ENCODE measurements at regions not wholly inside any gene's neighbourhood (a gene's known extent, or its start where the extent isn't known, plus 50 kb on each side); places are given as distances from the start of the nearest gene placed in this dataset.
A peak's percentile ranks its signal among the peaks of the same experiment; 100 is the strongest.

GRCh38 chr12:115755725-115756085 is 521.8 kb downstream of the MED13L start:
- TF ChIP-seq SUZ12 (IDR thresholded peaks at IDR 0.05; ENCODE audit: extremely low read depth, insufficient read depth, insufficient read length): no peak
- no peak for TF ChIP-seq YY1 (IDR thresholded peaks at IDR 0.05; ENCODE audit: insufficient read depth, insufficient read length)
- TF ChIP-seq ZNF274 (IDR thresholded peaks at IDR 0.05; ENCODE audit: low read depth, low read length): no peak
- H3K36me3 ChIP-seq (ENCODE audit: insufficient read depth, insufficient read length, low read length): no peaks in the 10 kb centered on the region
- no peak overlapping the region for H3K4me3 ChIP-seq (ENCODE audit: insufficient read length, low read depth)
- peaks cover 3% of the 10 kb centered on the region for H3K4me1 ChIP-seq (ENCODE audit: insufficient read depth, insufficient read length)
- no peaks in the 10 kb centered on the region for H3K27me3 ChIP-seq (ENCODE audit: insufficient read depth, insufficient read length)
- no peaks in the 10 kb centered on the region for H3K9me3 ChIP-seq (ENCODE audit: insufficient read depth, low read length)
- no peak overlapping the region for H3K9ac ChIP-seq (ENCODE audit: insufficient read length, low read depth)
- DNase-seq (ENCODE audit: low read depth, low spot score): no peak

- Histone ChIP-seq H3K9ac (ENCODE audit: insufficient read length, low read depth) (no peak overlapping the region), H3K36me3 (ENCODE audit: insufficient read depth, insufficient read length, low read length) (no peaks in the 10 kb centered on the region), H3K4me3 (ENCODE audit: insufficient read length, low read depth) (no peak overlapping the region), H3K27me3 (ENCODE audit: insufficient read depth, insufficient read length) (no peaks in the 10 kb centered on the region), H3K9me3 (ENCODE audit: insufficient read depth, low read length) (no peaks in the 10 kb centered on the region), H3K4me1 (ENCODE audit: insufficient read depth, insufficient read length) (peaks cover 3% of the 10 kb centered on the region)
- TF ChIP-seq ZNF274 (IDR thresholded peaks at IDR 0.05; ENCODE audit: low read depth, low read length) (no peak), YY1 (IDR thresholded peaks at IDR 0.05; ENCODE audit: insufficient read depth, insufficient read length) (no peak), SUZ12 (IDR thresholded peaks at IDR 0.05; ENCODE audit: extremely low read depth, insufficient read depth, insufficient read length) (no peak)
- DNase-seq (ENCODE audit: low read depth, low spot score): no peak
These were observed 522.3 kb downstream of the MED13L start for GRCh38 chr12:115755061-115755724.

GRCh38 chr12:115752913-115753726 is 524.4 kb downstream of the MED13L start:
- DNase-seq (ENCODE audit: low read depth, low spot score): peak; percentile 44
- Histone ChIP-seq H3K4me1 (ENCODE audit: insufficient read depth, insufficient read length) (no peaks in the 10 kb centered on the region), H3K27me3 (ENCODE audit: insufficient read depth, insufficient read length) (no peaks in the 10 kb centered on the region), H3K4me3 (ENCODE audit: insufficient read length, low read depth) (no peak overlapping the region), H3K9ac (ENCODE audit: insufficient read length, low read depth) (no peak overlapping the region), H3K9me3 (ENCODE audit: insufficient read depth, low read length) (no peaks in the 10 kb centered on the region), H3K36me3 (ENCODE audit: insufficient read depth, insufficient read length, low read length) (no peaks in the 10 kb centered on the region)
- TF ChIP-seq SUZ12 (IDR thresholded peaks at IDR 0.05; ENCODE audit: extremely low read depth, insufficient read depth, insufficient read length) (no peak), YY1 (IDR thresholded peaks at IDR 0.05; ENCODE audit: insufficient read depth, insufficient read length) (no peak), ZNF274 (IDR thresholded peaks at IDR 0.05; ENCODE audit: low read depth, low read length) (no peak)

- H3K4me1 ChIP-seq (ENCODE audit: insufficient read depth, insufficient read length): no peaks in the 10 kb centered on the region
- no peak for DNase-seq (ENCODE audit: low read depth, low spot score)
- no peaks in the 10 kb centered on the region for H3K27me3 ChIP-seq (ENCODE audit: insufficient read depth, insufficient read length)
- TF ChIP-seq YY1 (IDR thresholded peaks at IDR 0.05; ENCODE audit: insufficient read depth, insufficient read length): no peak
- no peak for TF ChIP-seq SUZ12 (IDR thresholded peaks at IDR 0.05; ENCODE audit: extremely low read depth, insufficient read depth, insufficient read length)
- TF ChIP-seq ZNF274 (IDR thresholded peaks at IDR 0.05; ENCODE audit: low read depth, low read length): no peak
- H3K36me3 ChIP-seq (ENCODE audit: insufficient read depth, insufficient read length, low read length): no peaks in the 10 kb centered on the region
- H3K9ac ChIP-seq (ENCODE audit: insufficient read length, low read depth): no peak overlapping the region
- no peak overlapping the region for H3K4me3 ChIP-seq (ENCODE audit: insufficient read length, low read depth)
- no peaks in the 10 kb centered on the region for H3K9me3 ChIP-seq (ENCODE audit: insufficient read depth, low read length)
These were observed 525.3 kb downstream of the MED13L start for GRCh38 chr12:115752156-115752555.

DNA sequence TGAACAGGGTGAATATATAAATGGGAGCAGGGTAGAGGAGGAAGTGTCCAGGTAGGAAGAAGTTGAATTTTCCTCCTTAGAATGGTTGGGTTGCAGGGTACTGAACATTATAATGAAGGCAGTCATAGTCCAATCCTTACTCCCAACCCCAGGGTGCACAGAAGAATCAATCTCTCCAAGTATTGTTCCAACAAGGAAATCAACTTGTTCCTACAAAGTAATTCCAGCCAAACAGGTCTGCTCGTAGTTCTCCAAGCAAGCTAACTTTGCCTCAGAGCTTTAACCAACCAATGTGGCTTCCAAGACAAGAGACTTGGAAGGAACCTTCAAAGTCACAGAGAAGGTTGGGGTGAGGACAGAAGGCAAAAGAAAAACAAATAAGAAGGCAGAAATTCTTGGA is 527.2 kb downstream of the MED13L start:
- Histone ChIP-seq H3K4me3 (ENCODE audit: insufficient read length, low read depth) (no peak overlapping the region), H3K9me3 (ENCODE audit: insufficient read depth, low read length) (no peaks in the 10 kb centered on the region), H3K9ac (ENCODE audit: insufficient read length, low read depth) (no peak overlapping the region), H3K27me3 (ENCODE audit: insufficient read depth, insufficient read length) (no peaks in the 10 kb centered on the region), H3K4me1 (ENCODE audit: insufficient read depth, insufficient read length) (no peaks in the 10 kb centered on the region), H3K36me3 (ENCODE audit: insufficient read depth, insufficient read length, low read length) (no peaks in the 10 kb centered on the region)
- DNase-seq (ENCODE audit: low read depth, low spot score): no peak
- no peak for TF ChIP-seq YY1 (IDR thresholded peaks at IDR 0.05; ENCODE audit: insufficient read depth, insufficient read length)
- TF ChIP-seq ZNF274 (IDR thresholded peaks at IDR 0.05; ENCODE audit: low read depth, low read length): no peak
- no peak for TF ChIP-seq SUZ12 (IDR thresholded peaks at IDR 0.05; ENCODE audit: extremely low read depth, insufficient read depth, insufficient read length)

- DNase-seq (ENCODE audit: low read depth, low spot score): no peak
- Histone ChIP-seq H3K4me1 (ENCODE audit: insufficient read depth, insufficient read length) (no peaks in the 10 kb centered on the region), H3K4me3 (ENCODE audit: insufficient read length, low read depth) (no peak overlapping the region), H3K27me3 (ENCODE audit: insufficient read depth, insufficient read length) (no peaks in the 10 kb centered on the region), H3K9me3 (ENCODE audit: insufficient read depth, low read length) (no peaks in the 10 kb centered on the region), H3K9ac (ENCODE audit: insufficient read length, low read depth) (no peak overlapping the region), H3K36me3 (ENCODE audit: insufficient read depth, insufficient read length, low read length) (no peaks in the 10 kb centered on the region)
- TF ChIP-seq YY1 (IDR thresholded peaks at IDR 0.05; ENCODE audit: insufficient read depth, insufficient read length) (no peak), ZNF274 (IDR thresholded peaks at IDR 0.05; ENCODE audit: low read depth, low read length) (no peak), SUZ12 (IDR thresholded peaks at IDR 0.05; ENCODE audit: extremely low read depth, insufficient read depth, insufficient read length) (no peak)
These were observed 528.2 kb downstream of the MED13L start for GRCh38 chr12:115749071-115749841.

All from NT2/D1 (cell line).